Smooth muscle cell (in vitro differentiated cells): ENCODE measurements at regions not wholly inside any gene's neighbourhood (a gene's known extent, or its start where the extent isn't known, plus 50 kb on each side); places are given as distances from the start of the nearest gene placed in this dataset.

Experiments
- DNase-seq: peaks from one replicate; lab custom pipeline; 2025; ENCODE audit not compliant: unreplicated experiment; lab: John Stamatoyannopoulos, UW
- H2AFZ ChIP-seq: fragments of 200-600 bp; sonication (generic); 2 replicates; pipeline ENCODE4 v1.6.0; 2016; ENCODE audit warnings: antibody characterized with exemption, low read depth, mild to moderate bottlenecking
- H3F3A ChIP-seq: fragments of 200-600 bp; sonication (generic); 2 replicates; pipeline ENCODE4 v1.6.0; 2017; ENCODE audit warnings: antibody characterized with exemption, low read depth
- H3K27ac ChIP-seq: fragments of 200-600 bp; sonication (generic); 2 replicates; pipeline ENCODE4 v1.5.1; 2016; ENCODE audit warnings: low read depth, mild to moderate bottlenecking
- H3K27me3 ChIP-seq: fragments of 200-600 bp; sonication (generic); 2 replicates; pipeline ENCODE4 v1.6.1; 2016; ENCODE audit warnings: low read depth, mild to moderate bottlenecking
- H3K36me3 ChIP-seq: fragments of 200-600 bp; sonication (generic); 2 replicates; pipeline ENCODE4 v1.5.1; 2016; ENCODE audit warnings: low read depth
- H3K4me1 ChIP-seq: fragments of 200-600 bp; sonication (generic); 2 replicates; pipeline ENCODE4 v1.5.1; 2016; ENCODE audit warnings: low read depth
- H3K4me2 ChIP-seq: fragments of 200-600 bp; sonication (generic); 2 replicates; pipeline ENCODE4 v1.6.0; 2016; ENCODE audit warnings: mild to moderate bottlenecking
- H3K4me3 ChIP-seq: fragments of 200-600 bp; sonication (generic); 2 replicates; pipeline ENCODE4 v1.5.1; 2016; ENCODE audit warnings: mild to moderate bottlenecking
- H3K79me2 ChIP-seq: fragments of 200-600 bp; sonication (generic); 2 replicates; pipeline ENCODE4 v1.6.0; 2016; ENCODE audit warnings: low read depth, mild to moderate bottlenecking
- H3K9ac ChIP-seq: fragments of 200-600 bp; sonication (generic); 2 replicates; pipeline ENCODE4 v1.6.0; 2016; ENCODE audit warnings: low read depth
- H3K9me3 ChIP-seq: fragments of 200-600 bp; sonication (generic); replicated peaks from 2 replicates; pipeline ENCODE4 v1.5.1; 2016; ENCODE audit warnings: low read depth
- H4K20me1 ChIP-seq: fragments of 200-600 bp; sonication (generic); 2 replicates; pipeline ENCODE4 v1.6.0; 2016; ENCODE audit warnings: low read depth
- WGBS: methylation state at CpG from one replicate; pipeline ENCODE4 v1.1.7; 2016; ENCODE audit warnings: low lambda C conversion rate; 5-methylcytosine and 5-hydroxymethylcytosine counted together
- TF ChIP-seq, protein P1 (sequence below): fragments of 200-600 bp; sonication (generic); IDR thresholded peaks from 2 replicates; pipeline ENCODE4 v1.5.1; 2017; ENCODE audit warnings: borderline replicate concordance, mild to moderate bottlenecking, antibody characterized with exemption; ENCODE audit not compliant: insufficient read depth, poor library complexity, severe bottlenecking

DNA sequence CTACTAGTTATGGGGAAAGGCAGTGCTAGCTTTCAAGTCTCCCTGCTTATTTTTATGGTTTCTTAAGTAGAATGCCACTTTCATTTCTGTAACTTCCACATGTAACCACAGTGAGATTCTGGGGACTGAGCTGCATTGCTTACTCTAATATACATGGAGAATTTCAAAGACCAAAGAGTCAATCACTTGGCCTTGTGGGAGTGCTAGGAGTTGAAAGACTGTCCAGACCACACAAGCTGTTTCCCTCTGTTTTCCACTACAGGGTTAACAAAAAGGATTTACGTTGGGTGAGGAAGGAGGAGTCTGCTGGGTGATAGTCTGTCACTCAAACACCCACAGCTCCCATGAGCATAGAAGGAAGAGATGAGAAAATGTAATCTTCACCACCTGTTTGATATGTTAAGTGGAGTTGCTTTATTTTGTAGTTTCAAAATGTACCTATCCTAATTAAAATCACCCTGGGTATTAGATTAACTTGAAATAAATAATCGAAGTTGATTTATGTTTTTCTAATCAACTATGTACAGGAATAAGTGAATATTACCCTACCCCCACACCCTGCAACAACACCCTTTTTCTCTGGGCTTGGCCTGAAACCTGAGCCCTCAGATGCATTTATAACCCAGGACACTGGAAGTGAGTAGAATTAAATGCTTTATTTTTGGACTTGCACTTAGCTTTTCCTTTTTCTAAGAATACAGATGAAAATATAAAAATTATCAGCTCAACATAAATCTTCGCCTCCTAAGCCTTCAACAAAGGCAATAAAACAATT is 225.8 kb upstream of the SLC10A2 start:
- TF ChIP-seq, protein P1, sequence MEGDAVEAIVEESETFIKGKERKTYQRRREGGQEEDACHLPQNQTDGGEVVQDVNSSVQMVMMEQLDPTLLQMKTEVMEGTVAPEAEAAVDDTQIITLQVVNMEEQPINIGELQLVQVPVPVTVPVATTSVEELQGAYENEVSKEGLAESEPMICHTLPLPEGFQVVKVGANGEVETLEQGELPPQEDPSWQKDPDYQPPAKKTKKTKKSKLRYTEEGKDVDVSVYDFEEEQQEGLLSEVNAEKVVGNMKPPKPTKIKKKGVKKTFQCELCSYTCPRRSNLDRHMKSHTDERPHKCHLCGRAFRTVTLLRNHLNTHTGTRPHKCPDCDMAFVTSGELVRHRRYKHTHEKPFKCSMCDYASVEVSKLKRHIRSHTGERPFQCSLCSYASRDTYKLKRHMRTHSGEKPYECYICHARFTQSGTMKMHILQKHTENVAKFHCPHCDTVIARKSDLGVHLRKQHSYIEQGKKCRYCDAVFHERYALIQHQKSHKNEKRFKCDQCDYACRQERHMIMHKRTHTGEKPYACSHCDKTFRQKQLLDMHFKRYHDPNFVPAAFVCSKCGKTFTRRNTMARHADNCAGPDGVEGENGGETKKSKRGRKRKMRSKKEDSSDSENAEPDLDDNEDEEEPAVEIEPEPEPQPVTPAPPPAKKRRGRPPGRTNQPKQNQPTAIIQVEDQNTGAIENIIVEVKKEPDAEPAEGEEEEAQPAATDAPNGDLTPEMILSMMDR, result no peak
- H3F3A ChIP-seq, result no peaks in the 10 kb centered on the region
- H3K9ac ChIP-seq, result no peak overlapping the region
- H3K36me3 ChIP-seq, result no peaks in the 10 kb centered on the region
- no peak overlapping the region for H2AFZ ChIP-seq
- no peaks in the 10 kb centered on the region for H3K27me3 ChIP-seq
- WGBS, result 66% methylated on average over 3 of the region's 3 CpGs
- no peaks in the 10 kb centered on the region for H3K79me2 ChIP-seq
- no peak overlapping the region for H3K27ac ChIP-seq
- H3K4me3 ChIP-seq, result no peak overlapping the region
- H3K4me1 ChIP-seq, result no peaks in the 10 kb centered on the region
- no peaks in the 10 kb centered on the region for H3K9me3 ChIP-seq
- no peak for DNase-seq
- no peaks in the 10 kb centered on the region for H4K20me1 ChIP-seq
- H3K4me2 ChIP-seq, result no peak overlapping the region

DNA sequence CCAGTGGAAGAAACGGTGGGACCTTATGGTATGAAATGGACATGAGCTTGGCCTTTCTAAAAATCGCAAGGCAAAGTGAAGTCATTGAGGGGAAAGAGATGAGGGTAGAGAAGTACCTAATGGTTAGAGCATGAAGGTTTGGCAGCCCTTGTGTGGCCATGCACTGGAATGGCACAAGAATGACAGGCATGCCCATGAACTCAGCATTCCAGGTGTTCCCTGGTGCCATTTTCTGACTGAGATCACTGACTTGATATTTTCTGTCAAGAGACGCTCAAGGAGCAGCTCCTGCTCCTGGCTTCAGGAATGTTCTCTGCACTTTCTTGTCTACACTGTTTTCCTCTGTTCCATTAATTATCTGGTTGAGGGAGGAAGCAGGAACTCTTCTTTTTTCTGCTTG is 225.0 kb upstream of the SLC10A2 start:
- no peaks in the 10 kb centered on the region for H4K20me1 ChIP-seq
- H3K27ac ChIP-seq, result no peak overlapping the region
- 93% methylated on average over 3 of the region's 3 CpGs for WGBS
- H3K27me3 ChIP-seq, result no peaks in the 10 kb centered on the region
- no peaks in the 10 kb centered on the region for H3K9me3 ChIP-seq
- no peak overlapping the region for H2AFZ ChIP-seq
- TF ChIP-seq, protein P1, result no peak
- no peaks in the 10 kb centered on the region for H3F3A ChIP-seq
- H3K79me2 ChIP-seq, result no peaks in the 10 kb centered on the region
- no peaks in the 10 kb centered on the region for H3K4me1 ChIP-seq
- no peak overlapping the region for H3K9ac ChIP-seq
- no peaks in the 10 kb centered on the region for H3K36me3 ChIP-seq
- no peak overlapping the region for H3K4me3 ChIP-seq
- H3K4me2 ChIP-seq, result no peak overlapping the region
- DNase-seq, result no peak

DNA sequence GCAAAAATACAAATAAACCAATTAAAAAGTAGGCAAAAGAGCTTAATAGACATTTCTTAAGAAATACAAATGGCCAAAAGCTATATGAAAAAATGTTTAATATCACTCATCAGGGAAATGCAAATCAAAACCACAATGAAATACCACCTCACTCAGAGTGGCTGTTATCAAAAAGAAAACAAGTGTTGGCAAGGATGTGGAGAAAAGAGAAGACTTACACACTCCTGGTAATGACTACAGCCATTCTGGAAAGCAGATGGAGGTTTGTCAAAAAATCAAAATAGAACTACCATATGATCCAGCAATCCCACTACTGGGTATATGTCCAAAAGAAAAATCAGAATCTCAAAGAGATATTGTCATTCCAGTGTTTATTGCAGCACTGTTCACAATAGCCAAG is 223.5 kb upstream of the SLC10A2 start:
- Histone ChIP-seq H3F3A (no peaks in the 10 kb centered on the region), H2AFZ (no peak overlapping the region), H3K9ac (no peak overlapping the region), H3K79me2 (no peaks in the 10 kb centered on the region), H3K9me3 (no peaks in the 10 kb centered on the region), H3K27me3 (no peaks in the 10 kb centered on the region), H4K20me1 (no peaks in the 10 kb centered on the region), H3K27ac (no peak overlapping the region), H3K4me1 (no peaks in the 10 kb centered on the region), H3K4me2 (no peak overlapping the region), H3K36me3 (no peaks in the 10 kb centered on the region), H3K4me3 (no peak overlapping the region)
- DNase-seq, result no peak
- TF ChIP-seq, protein P1, result no peak

DNA sequence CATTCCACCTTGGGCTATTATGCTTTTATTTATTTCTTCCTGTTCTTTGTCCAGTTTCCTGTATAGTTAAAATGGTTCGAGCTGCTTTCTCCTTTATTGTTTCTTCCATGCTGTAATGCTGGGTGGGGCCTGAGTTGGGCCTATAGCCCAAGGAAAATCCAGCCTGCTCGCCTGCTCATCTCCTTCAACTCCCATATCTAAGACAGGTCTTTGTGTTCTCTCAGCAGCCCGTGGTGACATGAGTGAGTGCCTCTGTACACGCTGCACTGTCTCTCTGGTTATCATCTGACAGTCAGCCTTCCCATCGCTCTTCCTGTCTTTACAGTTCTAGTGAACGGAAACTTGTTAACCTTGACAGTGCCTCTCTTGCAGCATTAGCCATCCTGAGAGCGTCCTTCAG is 221.9 kb upstream of the SLC10A2 start:
- 48% methylated on average over 7 of the region's 7 CpGs for WGBS
- Histone ChIP-seq H4K20me1 (no peaks in the 10 kb centered on the region), H3K4me3 (no peak overlapping the region), H3K36me3 (no peaks in the 10 kb centered on the region), H3K27ac (no peak overlapping the region), H3K27me3 (no peaks in the 10 kb centered on the region), H3K4me2 (no peak overlapping the region), H3K9ac (no peak overlapping the region), H2AFZ (no peak overlapping the region), H3K4me1 (no peaks in the 10 kb centered on the region), H3K9me3 (no peaks in the 10 kb centered on the region), H3K79me2 (no peaks in the 10 kb centered on the region), H3F3A (no peaks in the 10 kb centered on the region)
- no peak for DNase-seq
- TF ChIP-seq, protein P1, result no peak
